H1 (cell line): ENCODE measurements at regions not wholly inside any gene's neighbourhood (a gene's known extent, or its start where the extent isn't known, plus 50 kb on each side); places are given as distances from the start of the nearest gene placed in this dataset.

Experiments used
- CTCF ChIA-PET: fragments of 300-600 bp; sonication (Branson Sonifier 250); formaldehyde crosslinking; loops from one replicate; lab custom pipeline; 2021; ENCODE audit not compliant: partially characterized antibody; lab: Charles Lee
- POLR2A ChIA-PET: fragments of 300-600 bp; sonication (Branson Sonifier 250); formaldehyde crosslinking; loops from one replicate; lab custom pipeline; 2021; ENCODE audit warnings: inconsistent platforms; ENCODE audit not compliant: partially characterized antibody; lab: Charles Lee
- DNase-seq, 2 experiments: peaks; one replicate each; pipeline versions ENCODE4 v3.0.0 to v3.0.0-alpha.2; 2010 to 2022; ENCODE audit warnings: low spot score in 2 of 2, low read depth in 1 of 2, mixed read lengths in 1 of 2
- FAIRE-seq: peaks from 2 replicates; lab custom pipeline; 2011; peaks lifted over from hg19 to GRCh38; lab: Jason Lieb, UNC
- H2AFZ ChIP-seq: 2 replicates; pipeline ENCODE4 v1.8.1; 2012; ENCODE audit warnings: low read length, inconsistent platforms
- H2AK5ac ChIP-seq: 2 replicates; pipeline ENCODE4 v1.6.1; 2013; ENCODE audit warnings: low read depth, low read length
- H2BK120ac ChIP-seq: replicated peaks from 2 replicates; pipeline ENCODE3; 2013; ENCODE audit warnings: low read depth, low read length, inconsistent platforms
- H2BK12ac ChIP-seq: 2 replicates; pipeline ENCODE4 v1.6.1; 2013; ENCODE audit warnings: low read depth, low read length
- H2BK15ac ChIP-seq: 2 replicates; pipeline ENCODE4 v1.6.1; 2013; ENCODE audit warnings: low read length
- H2BK20ac ChIP-seq: 2 replicates; pipeline ENCODE4 v1.6.1; 2013; ENCODE audit warnings: low read length
- H2BK5ac ChIP-seq: 2 replicates; pipeline ENCODE4 v1.6.1; 2013; ENCODE audit warnings: low read depth, low read length
- H3K14ac ChIP-seq: 2 replicates; pipeline ENCODE4 v1.6.1; 2013; ENCODE audit warnings: inconsistent platforms; ENCODE audit not compliant: insufficient read length
- H3K18ac ChIP-seq: 2 replicates; pipeline ENCODE4 v1.6.1; 2013; ENCODE audit warnings: low read length; ENCODE audit errors: extremely low read depth
- H3K23ac ChIP-seq: 2 replicates; pipeline ENCODE4 v1.6.1; 2013; ENCODE audit warnings: inconsistent platforms; ENCODE audit not compliant: insufficient read length
- H3K23me2 ChIP-seq: 2 replicates; pipeline ENCODE4 v1.6.1; 2013; ENCODE audit warnings: low read depth, low read length
- H3K27ac ChIP-seq: 2 replicates; pipeline ENCODE4 v1.6.1; 2011; ENCODE audit warnings: low read depth, low read length, inconsistent platforms
- H3K27me3 ChIP-seq, 4 experiments: replicated peaks in 1 of 4; 1 replicate in 1 of 4; 2 replicates in 3 of 4; pipeline versions ENCODE4 v1.6.1 to v1.8.1; 2011 to 2013; ENCODE audit warnings: low read length in 3 of 4, mild to moderate bottlenecking in 3 of 4, inconsistent platforms in 2 of 4, mixed read lengths in 2 of 4, moderate library complexity in 1 of 4; ENCODE audit not compliant: control insufficient read depth in 3 of 4, insufficient read depth in 3 of 4; ENCODE audit errors: extremely low read depth in 1 of 4
- H3K36me3 ChIP-seq, 4 experiments: 2 replicates each; pipeline versions ENCODE4 v1.6.1 to v1.8.1; 2011 to 2013; ENCODE audit warnings: mild to moderate bottlenecking in 4 of 4, low read length in 3 of 4, moderate library complexity in 2 of 4, control low read depth in 1 of 4, inconsistent platforms in 1 of 4; ENCODE audit not compliant: insufficient read depth in 4 of 4, control insufficient read depth in 2 of 4
- H3K4ac ChIP-seq: replicated peaks from 2 replicates; pipeline ENCODE3; 2013; ENCODE audit warnings: low read length, low read depth, mixed read lengths, inconsistent platforms; ENCODE audit not compliant: insufficient read length
- H3K4me1 ChIP-seq, 4 experiments: replicated peaks in 1 of 4; 1 replicate in 1 of 4; 2 replicates in 3 of 4; pipeline versions ENCODE4 v1.6.1 to v1.8.1; 2011 to 2013; ENCODE audit warnings: low read length in 3 of 4, inconsistent platforms in 2 of 4, mixed read lengths in 1 of 4; ENCODE audit not compliant: insufficient read depth in 4 of 4, control insufficient read depth in 3 of 4
- H3K4me2 ChIP-seq, 2 experiments: 2 replicates each; pipeline versions ENCODE4 v1.6.1 to v1.8.1; 2011 to 2013; ENCODE audit warnings: low read depth in 2 of 2, low read length in 2 of 2, control low read depth in 1 of 2, inconsistent platforms in 1 of 2, mild to moderate bottlenecking in 1 of 2; ENCODE audit not compliant: insufficient read depth in 1 of 2
- H3K4me3 ChIP-seq, 4 experiments: fragments of 200-600, 300-600 bp in 1 of 4; sonication (generic), shearing (Covaris generic), sonication (Bioruptor Twin) in 1 of 4; 2 replicates each; pipeline versions ENCODE4 v1.5.1 to v1.8.1; 2011 to 2016; ENCODE audit warnings: low read length in 4 of 4, low read depth in 3 of 4, control low read depth in 2 of 4, inconsistent platforms in 2 of 4, mild to moderate bottlenecking in 2 of 4, mixed read lengths in 1 of 4, moderate library complexity in 1 of 4; ENCODE audit not compliant: insufficient read depth in 2 of 4; ENCODE audit errors: extremely low read depth in 1 of 4
- H3K56ac ChIP-seq: replicated peaks from 2 replicates; pipeline ENCODE3; 2013; ENCODE audit warnings: low read depth, mild to moderate bottlenecking, mixed read lengths, low read length, inconsistent platforms; ENCODE audit not compliant: insufficient read length
- H3K79me1 ChIP-seq: 2 replicates; pipeline ENCODE4 v1.6.1; 2013; ENCODE audit warnings: low read depth, low read length, control low read depth
- H3K79me2 ChIP-seq, 2 experiments: 2 replicates each; pipeline versions ENCODE4 v1.6.1 to v1.8.1; 2012 to 2013; ENCODE audit warnings: low read length in 2 of 2, mild to moderate bottlenecking in 2 of 2, inconsistent platforms in 1 of 2; ENCODE audit not compliant: insufficient read depth in 2 of 2, control insufficient read depth in 1 of 2
- H3K9ac ChIP-seq, 4 experiments: replicated peaks in 1 of 4; 1 replicate in 1 of 4; 2 replicates in 3 of 4; pipeline versions ENCODE4 v1.6.1 to v1.8.1; 2011 to 2013; ENCODE audit warnings: low read depth in 3 of 4, low read length in 3 of 4, control low read depth in 2 of 4, mild to moderate bottlenecking in 2 of 4, moderate library complexity in 2 of 4, inconsistent platforms in 1 of 4; ENCODE audit errors: extremely low read depth in 1 of 4
- H3K9me3 ChIP-seq, 2 experiments: 2 replicates each; pipeline versions ENCODE4 v1.6.1 to v1.8.1; 2012 to 2013; ENCODE audit warnings: mild to moderate bottlenecking in 2 of 2, moderate library complexity in 2 of 2, control low read depth in 1 of 2, inconsistent platforms in 1 of 2, low read depth in 1 of 2, low read length in 1 of 2, mixed read lengths in 1 of 2; ENCODE audit not compliant: insufficient read depth in 2 of 2
- H4K20me1 ChIP-seq, 2 experiments: replicated peaks in 1 of 2; 2 replicates each; pipeline versions ENCODE3 to v1.8.1; 2011 to 2013; ENCODE audit warnings: inconsistent platforms in 2 of 2, low read length in 2 of 2, mild to moderate bottlenecking in 1 of 2; ENCODE audit not compliant: insufficient read depth in 2 of 2, control insufficient read depth in 1 of 2
- H4K5ac ChIP-seq: 2 replicates; pipeline ENCODE4 v1.6.1; 2013; ENCODE audit warnings: low read length, low read depth, mixed read lengths, inconsistent platforms; ENCODE audit not compliant: insufficient read length
- H4K8ac ChIP-seq: 2 replicates; pipeline ENCODE4 v1.8.0; 2013; ENCODE audit warnings: mild to moderate bottlenecking, moderate library complexity, low read length, inconsistent platforms; ENCODE audit not compliant: insufficient read depth; ENCODE audit errors: extremely low read depth
- H4K91ac ChIP-seq: replicated peaks from 2 replicates; pipeline ENCODE3; 2013; ENCODE audit warnings: low read length, mixed read lengths, inconsistent platforms; ENCODE audit not compliant: insufficient read length
- BCL11A ChIP-seq, 2 experiments: IDR thresholded peaks; one replicate each; pipeline ENCODE4 v1.6.1; 2011; ENCODE audit warnings: low read depth in 2 of 2, low read length in 2 of 2, mild to moderate bottlenecking in 2 of 2
- BRCA1 ChIP-seq: IDR thresholded peaks from 2 replicates; pipeline ENCODE4 v1.6.1; 2012; ENCODE audit warnings: low read depth, low read length, improper control_type of control experiment
- CBX5 ChIP-seq: fragments of 300-800, 300-1000 bp; sonication (generic); IDR thresholded peaks from 2 replicates; pipeline ENCODE4 v1.7.1; 2016; ENCODE audit warnings: antibody characterized with exemption, low read length, low read depth
- EGR1 ChIP-seq: IDR thresholded peaks from 2 replicates; pipeline ENCODE4 v1.6.1; 2011; ENCODE audit warnings: low read depth, low read length, borderline replicate concordance
- FOSL1 ChIP-seq: IDR thresholded peaks from 2 replicates; pipeline ENCODE4 v1.6.1; 2011; ENCODE audit warnings: mild to moderate bottlenecking, low read depth, low read length, moderate library complexity; ENCODE audit not compliant: insufficient read depth
- HDAC2 ChIP-seq, 2 experiments: fragments of 300-600 bp in 1 of 2; sonication (generic) in 1 of 2; IDR thresholded peaks; 2 replicates each; pipeline ENCODE4 v1.6.1; 2011 to 2012; ENCODE audit warnings: low read depth in 2 of 2, low read length in 2 of 2, mild to moderate bottlenecking in 2 of 2, moderate library complexity in 2 of 2, borderline replicate concordance in 1 of 2, inconsistent platforms in 1 of 2
- JUN ChIP-seq: IDR thresholded peaks from 2 replicates; pipeline ENCODE4 v1.6.1; 2011; ENCODE audit warnings: low read depth, mild to moderate bottlenecking, improper control_type of control experiment, low read length
- NANOG ChIP-seq: IDR thresholded peaks from 2 replicates; pipeline ENCODE4 v1.6.1; 2011; ENCODE audit warnings: low read length, low read depth, mild to moderate bottlenecking, inconsistent platforms; ENCODE audit not compliant: insufficient read depth, poor library complexity, severe bottlenecking
- NRF1 ChIP-seq: IDR thresholded peaks from 2 replicates; pipeline ENCODE4 v1.6.1; 2011; ENCODE audit warnings: mild to moderate bottlenecking, low read depth, low read length, improper control_type of control experiment
- RNF2 ChIP-seq: fragments of 200-900, 300-1000 bp; sonication (generic); IDR thresholded peaks from 2 replicates; pipeline ENCODE4 v1.7.1; 2016; ENCODE audit warnings: borderline replicate concordance, low read depth, mild to moderate bottlenecking, antibody characterized with exemption, low read length; ENCODE audit not compliant: poor library complexity, severe bottlenecking; ENCODE audit errors: missing control alignments
- SAP30 ChIP-seq: fragments of 300-600 bp; sonication (generic); IDR thresholded peaks from 2 replicates; pipeline ENCODE4 v1.7.1; 2012; ENCODE audit warnings: low read length, moderate library complexity, mild to moderate bottlenecking, inconsistent platforms; ENCODE audit not compliant: insufficient read depth, insufficient replicate concordance
- SP4 ChIP-seq: IDR thresholded peaks from 2 replicates; pipeline ENCODE4 v1.6.1; 2012; ENCODE audit warnings: low read length, inconsistent platforms
- SRF ChIP-seq: IDR thresholded peaks from 2 replicates; pipeline ENCODE4 v1.6.1; 2011; ENCODE audit warnings: mild to moderate bottlenecking, low read depth, low read length, moderate library complexity
- SUZ12 ChIP-seq: fragments of 200-600 bp; sonication (generic); IDR thresholded peaks from 2 replicates; pipeline ENCODE4 v1.6.1; 2012; ENCODE audit warnings: mild to moderate bottlenecking, inconsistent platforms, low read length, moderate library complexity, mixed read lengths
- TAF1 ChIP-seq: IDR thresholded peaks from 2 replicates; pipeline ENCODE4 v1.6.1; 2011; ENCODE audit warnings: mild to moderate bottlenecking, low read depth, low read length
- WGBS, 2 experiments: shearing (Covaris generic) in 1 of 2; methylation state at CpG; one replicate each; pipeline versions ENCODE4 v1.1.6 to v1.1.7; 2013 to 2015; ENCODE audit warnings: low lambda C conversion rate in 2 of 2, mixed read lengths in 2 of 2, inconsistent platforms in 1 of 2, low coverage in 1 of 2, missing lambda C conversion rate in 1 of 2; ENCODE audit not compliant: insufficient replicate concordance in 2 of 2, insufficient coverage in 1 of 2, insufficient read length in 1 of 2; ENCODE audit errors: extremely low coverage in 1 of 2, missing lambda C conversion rate in 1 of 2; 5-methylcytosine and 5-hydroxymethylcytosine counted together

DNA sequence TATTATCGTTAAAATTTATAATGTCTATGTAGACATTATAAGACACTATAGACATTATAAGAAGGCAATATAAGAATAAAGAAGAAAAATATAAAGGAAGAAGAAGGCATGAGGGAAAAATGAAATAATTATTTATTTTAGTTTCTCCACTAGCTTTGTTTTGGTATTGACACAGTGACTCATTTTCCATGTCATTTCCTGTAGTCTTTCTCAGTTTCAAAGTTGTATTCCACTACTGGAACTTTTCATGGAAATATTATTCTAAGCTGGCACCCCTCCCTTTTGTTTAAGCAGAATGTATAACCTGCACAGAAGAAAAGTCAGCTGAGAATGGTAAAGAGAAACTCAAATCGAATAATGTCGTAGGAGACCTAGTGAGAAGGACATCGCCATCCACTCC is 234.2 kb upstream of the NETO1 start:
- H2BK12ac ChIP-seq: no peak overlapping the region
- no peaks in the 10 kb centered on the region for H3K79me1 ChIP-seq
- no peaks in the 10 kb centered on the region for H3K36me3 ChIP-seq
- H2BK120ac ChIP-seq: no peak overlapping the region
- no peak overlapping the region for H3K4me2 ChIP-seq
- no peak for TF ChIP-seq NRF1
- no peak for TF ChIP-seq CBX5
- TF ChIP-seq SUZ12: no peak
- TF ChIP-seq SP4: no peak
- no peak for TF ChIP-seq JUN
- TF ChIP-seq TAF1: no peak
- no peak for TF ChIP-seq RNF2
- TF ChIP-seq NANOG: no peak
- TF ChIP-seq EGR1: no peak
- no peak for TF ChIP-seq SRF
- no peak for TF ChIP-seq BRCA1
- no peak for TF ChIP-seq BCL11A (IDR thresholded peaks at IDR 0.05; ENCODE audit: low read depth in 2 of 2, low read length in 2 of 2)
- no peak for TF ChIP-seq FOSL1
- no peak for TF ChIP-seq SAP30
- TF ChIP-seq HDAC2 (IDR thresholded peaks at IDR 0.05; ENCODE audit: borderline replicate concordance in 1 of 2, low read depth in 2 of 2, low read length in 2 of 2): no peak
- H3K27me3 ChIP-seq: no peaks in the 10 kb centered on the region
- no peak overlapping the region for H3K4me3 ChIP-seq
- H3K23me2 ChIP-seq: no peaks in the 10 kb centered on the region
- no peak for FAIRE-seq
- no peak overlapping the region for H3K4ac ChIP-seq
- no peak overlapping the region for H2AK5ac ChIP-seq
- no peak overlapping the region for H4K5ac ChIP-seq
- H4K8ac ChIP-seq: no peak overlapping the region
- no peak overlapping the region for H3K14ac ChIP-seq
- H2BK20ac ChIP-seq: no peak overlapping the region
- H3K9ac ChIP-seq: no peak overlapping the region
- ChIA-PET CTCF (no interaction called here), POLR2A (no interaction called here)
- H3K56ac ChIP-seq: no peak overlapping the region
- H3K9me3 ChIP-seq: no peaks in the 10 kb centered on the region
- DNase-seq: no peak
- H3K27ac ChIP-seq: no peak overlapping the region
- H2BK15ac ChIP-seq: no peak overlapping the region
- H2AFZ ChIP-seq: no peak overlapping the region
- H3K79me2 ChIP-seq: no peaks in the 10 kb centered on the region
- WGBS, 2 experiments: 90% methylated on average over 4 of the region's 4 CpGs; no CpG with 5 or more reads in 1 of the 2 experiments
- no peak overlapping the region for H4K91ac ChIP-seq
- no peak overlapping the region for H3K23ac ChIP-seq
- H3K18ac ChIP-seq: no peak overlapping the region
- H4K20me1 ChIP-seq: no peaks in the 10 kb centered on the region
- no peaks in the 10 kb centered on the region for H3K4me1 ChIP-seq
- H2BK5ac ChIP-seq: no peak overlapping the region
